ENCODE measurements at regions not wholly inside any gene's neighbourhood (a gene's known extent, or its start where the extent isn't known, plus 50 kb on each side); places are given as distances from the start of the nearest gene placed in this dataset.

GRCh38 chr11:126121296-126121695 lies 58.6 kb upstream of the CDON start:
- Histone ChIP-seq H3K4me2 (replicated peaks; ENCODE audit: low read depth, low read length, poor library complexity, severe bottlenecking) (no peak overlapping the region), H3K9me3 (ENCODE audit: control extremely low read depth in 1 of 3, control insufficient read depth in 2 of 3, insufficient read depth in 1 of 3, low read length in 2 of 3) (no peaks in the 10 kb centered on the region), H3K9ac (ENCODE audit: low read length) (no peak overlapping the region), H4K20me1 (ENCODE audit: control insufficient read depth, insufficient read depth, low read length, poor library complexity, severe bottlenecking) (no peaks in the 10 kb centered on the region), H3K27ac (ENCODE audit: low read length in 2 of 2) (no peak overlapping the region), H3K27me3 (replicated peaks in 1 of 4; ENCODE audit: control extremely low read depth in 1 of 4, control insufficient read depth in 3 of 4, insufficient read depth in 4 of 4, low read length in 3 of 4) (no peaks in the 10 kb centered on the region), H3K79me2 (ENCODE audit: control insufficient read depth, insufficient read depth, low read length) (no peaks in the 10 kb centered on the region), H3K36me3 (replicated peaks in 1 of 2; ENCODE audit: control extremely low read depth in 1 of 2, control insufficient read depth in 1 of 2, extremely low read depth in 1 of 2, insufficient read depth in 2 of 2, low read length in 1 of 2) (no peaks in the 10 kb centered on the region), H3K4me1 (ENCODE audit: control insufficient read depth in 2 of 2, insufficient read depth in 2 of 2, low read length in 2 of 2) (no peaks in the 10 kb centered on the region), H3K4me3 (ENCODE audit: control extremely low read depth in 1 of 5, extremely low read depth in 1 of 5, insufficient read depth in 1 of 5, low read depth in 2 of 5, low read length in 4 of 5) (no peak overlapping the region), H2AFZ (ENCODE audit: insufficient read depth, low read depth, low read length, poor library complexity, severe bottlenecking) (no peak overlapping the region)
- CTCF ChIA-PET, result no interaction called here
- Mint-ChIP-seq H3K27me3 (peaks cover 9% of the 10 kb centered on the region), H3K4me1 (no peaks in the 10 kb centered on the region), H3K9me3 (ENCODE audit: insufficient read depth) (no peaks in the 10 kb centered on the region), H3K4me3 (no peak overlapping the region), H3K27ac (no peak overlapping the region)
- WGBS (ENCODE audit: insufficient coverage), result 88% methylated on average over 1 of the region's 1 CpG
- POLR2A ChIA-PET, result no interaction called here
- TF ChIP-seq EZH2 (IDR thresholded peaks at IDR 0.05; ENCODE audit: borderline replicate concordance, insufficient read depth, low read depth, low read length, poor library complexity, severe bottlenecking), result no peak
- TF ChIP-seq, protein P1, sequence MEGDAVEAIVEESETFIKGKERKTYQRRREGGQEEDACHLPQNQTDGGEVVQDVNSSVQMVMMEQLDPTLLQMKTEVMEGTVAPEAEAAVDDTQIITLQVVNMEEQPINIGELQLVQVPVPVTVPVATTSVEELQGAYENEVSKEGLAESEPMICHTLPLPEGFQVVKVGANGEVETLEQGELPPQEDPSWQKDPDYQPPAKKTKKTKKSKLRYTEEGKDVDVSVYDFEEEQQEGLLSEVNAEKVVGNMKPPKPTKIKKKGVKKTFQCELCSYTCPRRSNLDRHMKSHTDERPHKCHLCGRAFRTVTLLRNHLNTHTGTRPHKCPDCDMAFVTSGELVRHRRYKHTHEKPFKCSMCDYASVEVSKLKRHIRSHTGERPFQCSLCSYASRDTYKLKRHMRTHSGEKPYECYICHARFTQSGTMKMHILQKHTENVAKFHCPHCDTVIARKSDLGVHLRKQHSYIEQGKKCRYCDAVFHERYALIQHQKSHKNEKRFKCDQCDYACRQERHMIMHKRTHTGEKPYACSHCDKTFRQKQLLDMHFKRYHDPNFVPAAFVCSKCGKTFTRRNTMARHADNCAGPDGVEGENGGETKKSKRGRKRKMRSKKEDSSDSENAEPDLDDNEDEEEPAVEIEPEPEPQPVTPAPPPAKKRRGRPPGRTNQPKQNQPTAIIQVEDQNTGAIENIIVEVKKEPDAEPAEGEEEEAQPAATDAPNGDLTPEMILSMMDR (IDR thresholded peaks at IDR 0.05), result no peak
- intact Hi-C loops (cut with micrococcal nuclease), result no loop called here
- no peak for ATAC-seq (ENCODE audit: low read depth)
- DNase-seq, result no peak

GRCh38 chr11:126118806-126119205 lies 56.1 kb upstream of the CDON start:
- no peak overlapping the region for H3K4me3 ChIP-seq (ENCODE audit: control extremely low read depth in 1 of 5, extremely low read depth in 1 of 5, insufficient read depth in 1 of 5, low read depth in 2 of 5, low read length in 4 of 5)
- no peak overlapping the region for H3K27ac ChIP-seq (ENCODE audit: low read length in 2 of 2)
- no peak overlapping the region for H3K9ac ChIP-seq (ENCODE audit: low read length)
- H3K27me3 ChIP-seq (replicated peaks in 1 of 4; ENCODE audit: control extremely low read depth in 1 of 4, control insufficient read depth in 3 of 4, insufficient read depth in 4 of 4, low read length in 3 of 4), result no peaks in the 10 kb centered on the region
- WGBS (ENCODE audit: insufficient coverage), result 92% methylated on average over 10 of the region's 10 CpGs
- ChIA-PET POLR2A (no interaction called here), CTCF (interaction anchor here (0.8 kb wide), 1 partner anchor 8 kb away, joined by 3 read pairs; no protein-coding TSS in a partner anchor)
- no peak overlapping the region for H2AFZ ChIP-seq (ENCODE audit: insufficient read depth, low read depth, low read length, poor library complexity, severe bottlenecking)
- no peaks in the 10 kb centered on the region for H3K9me3 ChIP-seq (ENCODE audit: control extremely low read depth in 1 of 3, control insufficient read depth in 2 of 3, insufficient read depth in 1 of 3, low read length in 2 of 3)
- ATAC-seq (ENCODE audit: low read depth), result no peak
- no peaks in the 10 kb centered on the region for H4K20me1 ChIP-seq (ENCODE audit: control insufficient read depth, insufficient read depth, low read length, poor library complexity, severe bottlenecking)
- Mint-ChIP-seq H3K27me3 (peaks cover 3% of the 10 kb centered on the region), H3K4me1 (no peaks in the 10 kb centered on the region), H3K9me3 (ENCODE audit: insufficient read depth) (no peaks in the 10 kb centered on the region), H3K4me3 (no peak overlapping the region), H3K27ac (no peak overlapping the region)
- no peak for TF ChIP-seq EZH2 (IDR thresholded peaks at IDR 0.05; ENCODE audit: borderline replicate concordance, insufficient read depth, low read depth, low read length, poor library complexity, severe bottlenecking)
- TF ChIP-seq, protein P1 (IDR thresholded peaks at IDR 0.05), result no peak
- intact Hi-C loops (cut with micrococcal nuclease), result no loop called here
- no peaks in the 10 kb centered on the region for H3K4me1 ChIP-seq (ENCODE audit: control insufficient read depth in 2 of 2, insufficient read depth in 2 of 2, low read length in 2 of 2)
- no peaks in the 10 kb centered on the region for H3K36me3 ChIP-seq (replicated peaks in 1 of 2; ENCODE audit: control extremely low read depth in 1 of 2, control insufficient read depth in 1 of 2, extremely low read depth in 1 of 2, insufficient read depth in 2 of 2, low read length in 1 of 2)
- H3K4me2 ChIP-seq (replicated peaks; ENCODE audit: low read depth, low read length, poor library complexity, severe bottlenecking), result no peak overlapping the region
- DNase-seq, result no peak
- no peaks in the 10 kb centered on the region for H3K79me2 ChIP-seq (ENCODE audit: control insufficient read depth, insufficient read depth, low read length)
